ENCODE measurements at regions not wholly inside any gene's neighbourhood (a gene's known extent, or its start where the extent isn't known, plus 50 kb on each side); places are given as distances from the start of the nearest gene placed in this dataset.

GRCh38 chr1:201745023-201745422, 83.9 kb upstream of the IPO9 start:
- TF ChIP-seq CTCF (IDR thresholded peaks at IDR 0.05 in 4 of 5, conservative IDR thresholded peaks at IDR 0.05 in 1 of 5): no peak
- TF ChIP-seq POLR2A (IDR thresholded peaks at IDR 0.05): no peak
